ENCODE measurements at regions not wholly inside any gene's neighbourhood (a gene's known extent, or its start where the extent isn't known, plus 50 kb on each side); places are given as distances from the start of the nearest gene placed in this dataset.

DNA sequence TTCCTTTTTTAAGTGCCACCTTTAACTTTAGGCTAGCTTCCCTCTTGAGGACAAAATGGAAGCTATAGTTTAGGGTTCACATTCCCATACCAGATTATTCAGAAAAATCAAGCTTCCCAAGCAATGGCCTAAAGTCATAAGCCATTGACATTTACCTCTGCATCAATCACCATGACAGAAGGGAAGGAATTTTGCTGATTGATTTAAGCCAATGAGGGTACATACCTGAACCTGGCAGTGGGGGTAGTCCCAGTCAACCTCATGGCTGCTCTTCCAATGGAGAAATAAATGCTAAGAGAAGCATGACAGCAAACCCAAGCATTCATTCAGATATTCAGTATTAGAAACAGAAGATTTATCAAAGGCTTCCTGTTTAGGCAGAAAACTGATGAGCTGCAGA is 128.4 kb upstream of the CREB1 start:
- H3K27ac ChIP-seq: no peak overlapping the region
- no peak for TF ChIP-seq ZFX (IDR thresholded peaks at IDR 0.05)
- TF ChIP-seq, protein P1, sequence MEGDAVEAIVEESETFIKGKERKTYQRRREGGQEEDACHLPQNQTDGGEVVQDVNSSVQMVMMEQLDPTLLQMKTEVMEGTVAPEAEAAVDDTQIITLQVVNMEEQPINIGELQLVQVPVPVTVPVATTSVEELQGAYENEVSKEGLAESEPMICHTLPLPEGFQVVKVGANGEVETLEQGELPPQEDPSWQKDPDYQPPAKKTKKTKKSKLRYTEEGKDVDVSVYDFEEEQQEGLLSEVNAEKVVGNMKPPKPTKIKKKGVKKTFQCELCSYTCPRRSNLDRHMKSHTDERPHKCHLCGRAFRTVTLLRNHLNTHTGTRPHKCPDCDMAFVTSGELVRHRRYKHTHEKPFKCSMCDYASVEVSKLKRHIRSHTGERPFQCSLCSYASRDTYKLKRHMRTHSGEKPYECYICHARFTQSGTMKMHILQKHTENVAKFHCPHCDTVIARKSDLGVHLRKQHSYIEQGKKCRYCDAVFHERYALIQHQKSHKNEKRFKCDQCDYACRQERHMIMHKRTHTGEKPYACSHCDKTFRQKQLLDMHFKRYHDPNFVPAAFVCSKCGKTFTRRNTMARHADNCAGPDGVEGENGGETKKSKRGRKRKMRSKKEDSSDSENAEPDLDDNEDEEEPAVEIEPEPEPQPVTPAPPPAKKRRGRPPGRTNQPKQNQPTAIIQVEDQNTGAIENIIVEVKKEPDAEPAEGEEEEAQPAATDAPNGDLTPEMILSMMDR (conservative IDR thresholded peaks at IDR 0.05): no peak

DNA sequence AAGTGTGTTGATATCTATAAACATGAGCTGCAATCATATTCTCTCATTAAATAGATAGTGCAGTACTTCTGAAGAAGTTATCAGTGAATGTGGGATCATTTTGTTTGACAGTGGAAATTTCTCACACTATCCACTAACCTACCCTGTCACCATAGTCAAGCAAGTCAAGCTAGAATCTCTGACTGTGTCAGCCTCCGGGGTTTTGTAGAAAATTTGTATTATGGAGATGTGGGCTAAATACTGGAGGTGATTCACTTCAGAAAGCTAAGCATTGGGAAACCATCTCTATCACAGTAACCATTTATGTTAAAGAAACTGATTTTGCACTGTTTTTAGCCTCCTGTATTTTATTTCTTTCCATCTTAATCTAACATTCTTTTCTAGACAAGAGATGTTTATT is 126.6 kb upstream of the CREB1 start:
- H3K27ac ChIP-seq: no peak overlapping the region
- no peak for TF ChIP-seq ZFX (IDR thresholded peaks at IDR 0.05)
- TF ChIP-seq, protein P1 (conservative IDR thresholded peaks at IDR 0.05): no peak

DNA sequence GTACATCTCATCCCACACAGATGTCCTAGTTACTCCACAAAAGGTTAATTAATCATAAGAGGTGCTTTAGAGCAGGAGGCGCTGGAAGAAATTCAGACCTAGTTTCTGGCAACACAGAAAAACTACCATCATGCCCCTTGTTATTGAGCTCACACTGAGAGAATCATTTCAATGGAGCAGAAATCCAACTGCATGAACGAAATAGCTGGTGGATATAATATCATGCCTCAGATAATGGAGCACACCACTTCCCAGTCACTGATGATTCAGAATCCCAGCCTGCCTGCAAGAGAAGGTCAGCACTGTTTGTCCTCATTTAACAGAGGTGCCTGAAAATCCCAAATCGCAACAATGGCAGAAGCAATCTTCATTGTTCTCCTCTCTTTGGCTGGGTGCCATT is 125.8 kb upstream of the CREB1 start:
- TF ChIP-seq, protein P1 (conservative IDR thresholded peaks at IDR 0.05): no peak
- no peak for TF ChIP-seq ZFX (IDR thresholded peaks at IDR 0.05)
- H3K27ac ChIP-seq: no peak overlapping the region

DNA sequence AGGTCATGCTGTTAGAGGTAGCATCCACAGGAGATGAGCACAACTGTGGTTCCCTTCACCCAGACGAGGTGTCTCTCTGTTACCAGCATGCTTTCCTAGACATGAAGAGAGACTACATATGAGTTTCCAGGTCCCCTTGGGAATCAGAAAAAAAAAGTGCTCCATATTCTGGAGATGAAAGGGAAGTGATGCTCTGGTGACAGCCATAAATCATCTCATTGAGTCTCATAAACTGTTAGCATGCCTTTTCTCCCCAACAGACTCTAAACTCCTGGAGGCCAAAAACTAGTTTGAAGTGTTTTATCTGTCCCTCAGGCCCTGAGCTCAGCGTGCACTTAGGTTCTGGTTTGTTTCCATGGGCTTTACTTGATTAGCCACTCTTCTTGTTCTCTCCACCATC is 124.6 kb upstream of the CREB1 start:
- TF ChIP-seq ZFX (IDR thresholded peaks at IDR 0.05): no peak
- TF ChIP-seq, protein P1 (conservative IDR thresholded peaks at IDR 0.05): no peak
- H3K27ac ChIP-seq: no peak overlapping the region

DNA sequence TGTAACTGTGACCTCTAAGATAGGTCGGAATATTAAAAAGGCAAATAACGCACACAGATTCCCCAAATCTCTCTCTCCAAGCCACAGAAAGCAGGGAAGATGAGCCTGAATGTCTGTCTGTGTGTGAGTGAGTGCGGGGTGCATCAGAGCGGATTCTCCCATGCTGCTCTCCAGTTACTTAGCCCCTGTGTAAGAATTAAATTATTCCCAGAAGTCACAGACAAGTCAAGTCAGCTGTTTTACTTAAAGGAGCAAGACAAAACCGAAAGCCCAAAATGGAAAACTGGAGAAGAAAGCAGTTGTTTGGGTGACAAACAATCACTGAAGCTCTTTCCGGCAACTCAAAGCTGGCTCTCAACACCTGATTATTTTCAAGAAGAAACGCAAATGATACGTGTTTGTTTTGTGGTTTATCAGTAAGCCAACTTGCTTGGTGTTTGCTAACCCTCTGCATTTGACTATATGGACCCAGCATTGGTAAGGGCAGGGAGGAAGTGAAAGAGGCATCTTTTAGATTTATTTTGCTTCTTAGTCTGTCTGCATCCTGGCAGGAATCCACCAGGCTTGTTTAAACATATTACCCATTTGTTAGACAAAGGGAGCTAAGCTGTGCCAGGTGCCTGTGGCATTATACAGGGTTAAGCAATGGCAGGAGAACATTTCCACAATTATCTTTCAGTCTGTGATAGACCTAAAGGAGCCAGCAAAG is 121.5 kb upstream of the CREB1 start:
- TF ChIP-seq ZFX (IDR thresholded peaks at IDR 0.05): no peak
- H3K27ac ChIP-seq: peak overlapping the region; percentile 79; the same call in 1 of the 2 replicates

DNA sequence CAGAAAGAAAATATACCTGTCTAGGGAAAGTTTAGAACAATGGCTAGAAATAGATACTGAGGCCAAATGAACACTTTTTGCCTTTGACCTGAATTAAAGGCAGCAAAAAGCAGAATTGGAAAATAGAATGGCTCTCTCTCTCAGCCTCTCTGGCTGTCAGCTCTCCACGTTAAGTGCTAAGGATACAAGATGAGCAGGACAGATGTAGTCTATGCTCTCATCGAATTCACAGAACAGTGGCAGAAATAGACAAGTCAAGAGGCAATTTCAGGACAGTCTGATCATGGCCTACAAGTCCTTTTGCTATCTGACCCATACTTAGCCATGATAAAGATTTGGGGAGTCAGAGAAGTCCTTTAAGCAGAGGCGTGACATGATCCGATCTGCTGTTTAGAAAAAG is 120.2 kb upstream of the CREB1 start:
- no peak for TF ChIP-seq ZFX (IDR thresholded peaks at IDR 0.05)
- peak overlapping the region; percentile 55; the same call in 1 of the 2 replicates for H3K27ac ChIP-seq

DNA sequence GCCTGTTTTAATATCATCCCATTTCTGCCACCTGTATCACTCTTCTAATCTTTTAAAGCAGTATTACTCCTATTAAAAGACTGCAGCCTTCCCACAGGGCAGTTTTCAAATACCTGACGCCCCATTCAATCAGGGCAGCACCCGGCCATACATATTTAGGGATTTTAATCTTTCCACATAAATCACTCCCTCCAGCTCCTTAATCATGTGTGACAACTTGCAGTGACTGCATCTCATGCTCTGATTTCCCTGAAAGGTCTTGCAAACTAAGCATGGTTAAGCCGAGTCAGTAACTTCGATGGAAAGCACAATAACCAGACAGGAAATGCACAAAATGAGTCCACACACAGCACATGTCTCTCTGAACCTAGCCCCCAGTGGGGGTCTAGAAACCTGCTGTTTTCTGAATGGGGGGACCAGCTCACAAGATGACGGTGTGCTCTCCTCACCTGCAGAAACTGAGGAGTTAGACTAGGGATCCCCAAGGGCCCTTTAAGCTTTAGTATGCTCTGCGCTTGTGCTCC is 116.9 kb upstream of the CREB1 start:
- no peak overlapping the region for H3K27ac ChIP-seq
- TF ChIP-seq, protein P1 (conservative IDR thresholded peaks at IDR 0.05): no peak
- TF ChIP-seq ZFX (IDR thresholded peaks at IDR 0.05): no peak

DNA sequence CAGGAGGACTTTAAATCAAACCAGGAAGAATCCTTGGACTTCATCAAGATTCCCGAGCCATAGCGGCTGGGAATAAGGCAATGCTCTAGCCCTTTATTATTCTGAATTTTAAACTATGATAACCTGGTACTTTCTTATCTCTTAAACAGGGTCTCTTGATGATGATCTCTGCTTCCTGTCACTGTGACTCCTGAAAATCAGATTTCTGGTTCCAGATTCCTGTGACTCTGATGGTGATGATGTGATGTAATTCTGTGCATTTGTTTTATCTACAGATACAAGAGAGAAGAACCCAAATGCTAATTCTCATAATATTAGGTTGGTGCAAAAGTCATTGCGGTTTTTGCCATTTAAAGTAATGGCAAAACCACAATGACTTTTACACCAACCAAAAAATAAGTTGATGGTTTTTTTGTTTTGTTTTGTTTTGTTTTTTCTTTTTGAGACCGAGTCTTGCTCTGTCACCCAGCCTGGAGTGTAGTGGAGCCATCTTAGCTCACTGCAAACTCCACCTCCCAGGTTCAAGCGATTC is 116.3 kb upstream of the CREB1 start:
- no peak overlapping the region for H3K27ac ChIP-seq
- no peak for TF ChIP-seq ZFX (IDR thresholded peaks at IDR 0.05)
- TF ChIP-seq, protein P1 (conservative IDR thresholded peaks at IDR 0.05): no peak

All from C4-2B (cell line).